GM21619 (cell line): ENCODE measurements at regions not wholly inside any gene's neighbourhood (a gene's known extent, or its start where the extent isn't known, plus 50 kb on each side); places are given as distances from the start of the nearest gene placed in this dataset.
"Not testable (repeated sequence)": the region's sequence is repeated elsewhere in the genome, so short reads cannot be mapped to it uniquely, and the experiment has no call there.

Experiments used
- ATAC-seq: cut with Tn5 transposase; IDR thresholded peaks from one replicate; pipeline ENCODE4 v1.9.1; 2021; ENCODE audit not compliant: unreplicated experiment

GRCh38 chr10:29699621-29700020 is 64.8 kb upstream of the SVIL start:
- no peak for ATAC-seq

GRCh38 chr10:29698773-29699490 is 64.2 kb upstream of the SVIL start:
- ATAC-seq = no peak

GRCh38 chr10:29696581-29696980 is 61.8 kb upstream of the SVIL start:
- not testable (repeated sequence) for ATAC-seq

GRCh38 chr10:29694121-29694520 is 59.4 kb upstream of the SVIL start:
- no peak for ATAC-seq

GRCh38 chr10:29692121-29692539 is 57.4 kb upstream of the SVIL start:
- no peak for ATAC-seq

GRCh38 chr10:29691564-29692072 is 56.8 kb upstream of the SVIL start:
- no peak for ATAC-seq

- ATAC-seq = no peak
Observed at GRCh38 chr10:29689001-29689400, 54.2 kb upstream of the SVIL start.

- ATAC-seq = no peak
Observed at GRCh38 chr10:29688230-29688661, 53.5 kb upstream of the SVIL start.

- no peak for ATAC-seq
Observed at GRCh38 chr10:29687421-29688164, 52.8 kb upstream of the SVIL start.

- ATAC-seq = no peak
Observed at GRCh38 chr10:29685506-29685905, 50.7 kb upstream of the SVIL start.
